ENCODE measurements at regions not wholly inside any gene's neighbourhood (a gene's known extent, or its start where the extent isn't known, plus 50 kb on each side); places are given as distances from the start of the nearest gene placed in this dataset.

DNA sequence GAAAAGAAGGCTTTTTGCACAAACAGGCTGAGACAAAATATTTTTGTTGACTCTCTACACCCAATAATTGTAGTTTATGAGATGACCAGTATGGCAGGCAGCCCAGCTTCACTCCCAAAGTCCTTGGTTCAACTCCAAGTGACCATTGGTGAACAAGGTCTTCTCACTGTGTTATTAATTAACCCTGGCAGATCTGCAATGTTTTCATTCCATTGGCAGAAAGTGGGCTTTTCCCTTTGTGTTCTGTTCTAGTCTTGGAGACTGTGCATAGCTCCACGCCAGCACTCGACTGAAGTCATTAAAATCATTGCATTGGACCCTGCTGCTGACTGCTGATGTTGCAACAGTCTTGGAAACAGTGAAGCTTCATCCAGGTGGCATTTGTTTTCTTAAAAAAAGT lies 277.3 kb upstream of the HAND2 start:
- no peaks in the 10 kb centered on the region for H3K27me3 ChIP-seq (ENCODE audit: control insufficient read depth in 3 of 3, insufficient read depth in 3 of 3, low read length in 3 of 3)
- H3K27ac ChIP-seq (ENCODE audit: low read depth, low read length), result no peak overlapping the region
- no peaks in the 10 kb centered on the region for H3K4me1 ChIP-seq (ENCODE audit: control insufficient read depth in 3 of 3, insufficient read depth in 3 of 3, low read length in 3 of 3)
- H3K4me3 ChIP-seq (ENCODE audit: low read length in 3 of 3), result no peak overlapping the region
- H3K9me3 ChIP-seq (ENCODE audit: control insufficient read depth in 3 of 3, low read length in 3 of 3), result no peaks in the 10 kb centered on the region
- H3K36me3 ChIP-seq (ENCODE audit: control insufficient read depth in 3 of 3, insufficient read depth in 3 of 3, low read length in 3 of 3), result no peaks in the 10 kb centered on the region
- H3K9ac ChIP-seq (ENCODE audit: low read depth in 1 of 3, low read length in 3 of 3), result no peak overlapping the region

DNA sequence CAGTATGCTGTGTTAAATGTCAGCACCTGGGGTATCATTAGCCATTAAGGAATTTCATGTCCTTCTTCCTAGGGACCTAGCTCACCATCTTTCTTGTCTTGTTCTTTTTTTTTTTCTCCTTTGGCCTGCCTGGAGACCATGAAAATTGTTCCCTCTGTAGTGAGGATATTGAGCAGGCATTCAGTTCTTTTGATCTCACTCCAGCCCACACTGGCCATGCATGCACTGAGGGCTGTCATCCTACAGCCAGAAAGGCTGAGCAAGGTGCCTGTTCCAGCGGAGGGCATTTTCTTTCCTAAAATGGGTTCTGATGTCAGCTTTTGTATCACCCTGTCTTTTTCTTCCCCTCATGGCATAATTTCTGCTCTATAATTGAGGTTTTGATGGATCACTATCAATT lies 275.9 kb upstream of the HAND2 start:
- no peak overlapping the region for H3K27ac ChIP-seq (ENCODE audit: low read depth, low read length)
- H3K36me3 ChIP-seq (ENCODE audit: control insufficient read depth in 3 of 3, insufficient read depth in 3 of 3, low read length in 3 of 3), result no peaks in the 10 kb centered on the region
- no peak overlapping the region for H3K9ac ChIP-seq (ENCODE audit: low read depth in 1 of 3, low read length in 3 of 3)
- no peaks in the 10 kb centered on the region for H3K4me1 ChIP-seq (ENCODE audit: control insufficient read depth in 3 of 3, insufficient read depth in 3 of 3, low read length in 3 of 3)
- H3K27me3 ChIP-seq (ENCODE audit: control insufficient read depth in 3 of 3, insufficient read depth in 3 of 3, low read length in 3 of 3), result no peaks in the 10 kb centered on the region
- H3K4me3 ChIP-seq (ENCODE audit: low read length in 3 of 3), result no peak overlapping the region
- H3K9me3 ChIP-seq (ENCODE audit: control insufficient read depth in 3 of 3, low read length in 3 of 3), result no peaks in the 10 kb centered on the region

DNA sequence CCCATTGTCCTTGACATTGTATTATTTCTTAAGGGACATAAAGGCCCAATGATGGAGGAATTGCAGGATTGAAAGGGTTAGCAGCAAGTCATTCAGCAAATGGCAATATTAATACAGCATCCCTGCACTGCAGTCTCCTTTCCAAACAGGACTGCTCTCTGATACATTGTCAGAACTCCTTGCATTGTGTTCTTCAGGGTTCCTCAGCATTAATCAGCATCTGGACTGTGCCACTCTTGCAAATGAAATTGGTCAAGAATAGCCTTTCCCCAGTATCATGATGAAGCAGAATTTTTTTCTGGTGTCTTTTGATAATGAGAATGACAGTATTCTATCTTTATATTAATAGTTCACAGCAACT lies 272.6 kb upstream of the HAND2 start:
- Histone ChIP-seq H3K4me1 (ENCODE audit: control insufficient read depth in 3 of 3, insufficient read depth in 3 of 3, low read length in 3 of 3) (no peaks in the 10 kb centered on the region), H3K36me3 (ENCODE audit: control insufficient read depth in 3 of 3, insufficient read depth in 3 of 3, low read length in 3 of 3) (no peaks in the 10 kb centered on the region), H3K9ac (ENCODE audit: low read depth in 1 of 3, low read length in 3 of 3) (no peak overlapping the region), H3K9me3 (ENCODE audit: control insufficient read depth in 3 of 3, low read length in 3 of 3) (no peaks in the 10 kb centered on the region), H3K27me3 (ENCODE audit: control insufficient read depth in 3 of 3, insufficient read depth in 3 of 3, low read length in 3 of 3) (no peaks in the 10 kb centered on the region), H3K27ac (ENCODE audit: low read depth, low read length) (no peak overlapping the region), H3K4me3 (ENCODE audit: low read length in 3 of 3) (no peak overlapping the region)

DNA sequence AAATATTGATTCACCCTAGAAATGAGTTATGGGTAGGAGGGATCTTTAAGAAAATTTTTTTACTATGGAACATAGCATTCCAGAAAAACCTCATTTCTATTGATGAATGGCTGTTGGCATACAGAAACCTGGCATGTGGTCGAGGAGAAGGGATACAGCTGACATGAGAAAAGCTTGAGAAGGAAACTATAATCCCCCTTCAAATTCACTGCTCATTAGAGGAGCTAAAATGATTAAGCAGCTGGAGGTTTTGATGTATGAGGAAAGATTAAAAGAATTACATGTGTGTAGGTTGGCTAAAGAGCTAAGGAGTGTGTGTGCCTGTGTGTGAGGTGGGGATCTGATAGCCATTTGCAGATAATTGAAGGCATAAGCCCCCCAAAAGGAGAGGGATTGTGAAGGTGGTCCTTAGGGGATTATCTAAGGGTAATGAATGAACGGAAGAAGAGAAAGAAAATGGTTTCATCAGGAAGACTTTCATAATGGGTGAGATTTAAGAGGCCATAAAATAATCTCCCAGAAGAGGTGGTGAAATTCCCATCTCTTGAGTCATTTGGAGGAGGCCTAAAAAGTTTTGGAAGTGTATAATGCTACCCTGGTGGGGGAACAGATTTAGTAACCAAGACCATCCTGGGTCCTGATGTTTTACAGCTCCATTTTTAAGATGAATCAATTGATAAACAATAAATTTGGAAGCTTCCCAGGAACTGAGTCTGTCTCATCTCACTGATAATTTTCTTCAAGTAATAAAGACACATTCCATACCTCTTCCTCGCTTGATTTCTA lies 272.0 kb upstream of the HAND2 start:
- Histone ChIP-seq H3K27me3 (ENCODE audit: control insufficient read depth in 3 of 3, insufficient read depth in 3 of 3, low read length in 3 of 3) (no peaks in the 10 kb centered on the region), H3K36me3 (ENCODE audit: control insufficient read depth in 3 of 3, insufficient read depth in 3 of 3, low read length in 3 of 3) (no peaks in the 10 kb centered on the region), H3K27ac (ENCODE audit: low read depth, low read length) (no peak overlapping the region), H3K4me3 (ENCODE audit: low read length in 3 of 3) (no peak overlapping the region), H3K9me3 (ENCODE audit: control insufficient read depth in 3 of 3, low read length in 3 of 3) (no peaks in the 10 kb centered on the region), H3K9ac (ENCODE audit: low read depth in 1 of 3, low read length in 3 of 3) (no peak overlapping the region), H3K4me1 (ENCODE audit: control insufficient read depth in 3 of 3, insufficient read depth in 3 of 3, low read length in 3 of 3) (no peaks in the 10 kb centered on the region)

GRCh38 chr4:173801361-173801760 lies 271.3 kb upstream of the HAND2 start:
- Histone ChIP-seq H3K27me3 (ENCODE audit: control insufficient read depth in 3 of 3, insufficient read depth in 3 of 3, low read length in 3 of 3) (no peaks in the 10 kb centered on the region), H3K4me1 (ENCODE audit: control insufficient read depth in 3 of 3, insufficient read depth in 3 of 3, low read length in 3 of 3) (no peaks in the 10 kb centered on the region), H3K9ac (ENCODE audit: low read depth in 1 of 3, low read length in 3 of 3) (no peak overlapping the region), H3K36me3 (ENCODE audit: control insufficient read depth in 3 of 3, insufficient read depth in 3 of 3, low read length in 3 of 3) (no peaks in the 10 kb centered on the region), H3K4me3 (ENCODE audit: low read length in 3 of 3) (no peak overlapping the region), H3K27ac (ENCODE audit: low read depth, low read length) (no peak overlapping the region), H3K9me3 (ENCODE audit: control insufficient read depth in 3 of 3, low read length in 3 of 3) (no peaks in the 10 kb centered on the region)

- Histone ChIP-seq H3K27me3 (ENCODE audit: control insufficient read depth in 3 of 3, insufficient read depth in 3 of 3, low read length in 3 of 3) (no peaks in the 10 kb centered on the region), H3K9me3 (ENCODE audit: control insufficient read depth in 3 of 3, low read length in 3 of 3) (no peaks in the 10 kb centered on the region), H3K4me1 (ENCODE audit: control insufficient read depth in 3 of 3, insufficient read depth in 3 of 3, low read length in 3 of 3) (no peaks in the 10 kb centered on the region), H3K4me3 (ENCODE audit: low read length in 3 of 3) (no peak overlapping the region), H3K9ac (ENCODE audit: low read depth in 1 of 3, low read length in 3 of 3) (no peak overlapping the region), H3K27ac (ENCODE audit: low read depth, low read length) (no peak overlapping the region), H3K36me3 (ENCODE audit: control insufficient read depth in 3 of 3, insufficient read depth in 3 of 3, low read length in 3 of 3) (no peaks in the 10 kb centered on the region)
Observed at GRCh38 chr4:173797296-173797695, 267.3 kb upstream of the HAND2 start.

GRCh38 chr4:173794662-173795061 lies 264.6 kb upstream of the HAND2 start:
- H3K4me3 ChIP-seq (ENCODE audit: low read length in 3 of 3), result no peak overlapping the region
- no peaks in the 10 kb centered on the region for H3K9me3 ChIP-seq (ENCODE audit: control insufficient read depth in 3 of 3, low read length in 3 of 3)
- no peaks in the 10 kb centered on the region for H3K36me3 ChIP-seq (ENCODE audit: control insufficient read depth in 3 of 3, insufficient read depth in 3 of 3, low read length in 3 of 3)
- H3K9ac ChIP-seq (ENCODE audit: low read depth in 1 of 3, low read length in 3 of 3), result no peak overlapping the region
- no peaks in the 10 kb centered on the region for H3K4me1 ChIP-seq (ENCODE audit: control insufficient read depth in 3 of 3, insufficient read depth in 3 of 3, low read length in 3 of 3)
- no peak overlapping the region for H3K27ac ChIP-seq (ENCODE audit: low read depth, low read length)
- no peaks in the 10 kb centered on the region for H3K27me3 ChIP-seq (ENCODE audit: control insufficient read depth in 3 of 3, insufficient read depth in 3 of 3, low read length in 3 of 3)

DNA sequence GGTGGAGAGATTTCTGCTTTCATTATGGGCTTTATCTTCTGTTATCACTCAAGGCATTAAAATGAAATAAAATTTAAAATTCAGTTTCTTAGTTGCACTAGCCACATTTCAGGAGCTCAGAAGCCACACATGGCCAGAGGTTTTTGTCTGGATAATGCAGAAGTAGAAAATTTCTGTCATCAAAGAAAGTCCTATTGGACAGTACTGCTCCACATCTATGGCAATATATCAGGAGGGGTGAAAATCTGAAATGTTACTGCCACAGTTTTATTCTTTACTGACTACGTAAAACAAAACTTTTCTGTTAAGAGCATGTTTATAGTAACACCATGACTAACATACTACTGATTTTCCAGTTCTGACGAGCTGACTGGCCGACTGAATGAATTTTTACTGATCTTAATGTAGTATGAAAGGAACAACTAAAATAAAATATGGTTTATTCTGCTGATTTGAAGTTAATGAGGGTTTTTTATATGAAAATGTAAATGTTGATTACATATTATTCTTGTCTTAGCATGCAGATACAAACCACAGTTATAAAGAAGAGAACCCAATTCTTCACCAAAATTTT lies 264.0 kb upstream of the HAND2 start:
- Histone ChIP-seq H3K27me3 (ENCODE audit: control insufficient read depth in 3 of 3, insufficient read depth in 3 of 3, low read length in 3 of 3) (no peaks in the 10 kb centered on the region), H3K9me3 (ENCODE audit: control insufficient read depth in 3 of 3, low read length in 3 of 3) (no peaks in the 10 kb centered on the region), H3K27ac (ENCODE audit: low read depth, low read length) (no peak overlapping the region), H3K36me3 (ENCODE audit: control insufficient read depth in 3 of 3, insufficient read depth in 3 of 3, low read length in 3 of 3) (no peaks in the 10 kb centered on the region), H3K4me3 (ENCODE audit: low read length in 3 of 3) (no peak overlapping the region), H3K9ac (ENCODE audit: low read depth in 1 of 3, low read length in 3 of 3) (no peak overlapping the region), H3K4me1 (ENCODE audit: control insufficient read depth in 3 of 3, insufficient read depth in 3 of 3, low read length in 3 of 3) (no peaks in the 10 kb centered on the region)

GRCh38 chr4:173782660-173783059 lies 252.6 kb upstream of the HAND2 start:
- Histone ChIP-seq H3K9ac (ENCODE audit: low read depth in 1 of 3, low read length in 3 of 3) (no peak overlapping the region), H3K27ac (ENCODE audit: low read depth, low read length) (no peak overlapping the region), H3K4me1 (ENCODE audit: control insufficient read depth in 3 of 3, insufficient read depth in 3 of 3, low read length in 3 of 3) (no peaks in the 10 kb centered on the region), H3K36me3 (ENCODE audit: control insufficient read depth in 3 of 3, insufficient read depth in 3 of 3, low read length in 3 of 3) (no peaks in the 10 kb centered on the region), H3K9me3 (ENCODE audit: control insufficient read depth in 3 of 3, low read length in 3 of 3) (no peaks in the 10 kb centered on the region), H3K27me3 (ENCODE audit: control insufficient read depth in 3 of 3, insufficient read depth in 3 of 3, low read length in 3 of 3) (no peaks in the 10 kb centered on the region), H3K4me3 (ENCODE audit: low read length in 3 of 3) (no peak overlapping the region)

DNA sequence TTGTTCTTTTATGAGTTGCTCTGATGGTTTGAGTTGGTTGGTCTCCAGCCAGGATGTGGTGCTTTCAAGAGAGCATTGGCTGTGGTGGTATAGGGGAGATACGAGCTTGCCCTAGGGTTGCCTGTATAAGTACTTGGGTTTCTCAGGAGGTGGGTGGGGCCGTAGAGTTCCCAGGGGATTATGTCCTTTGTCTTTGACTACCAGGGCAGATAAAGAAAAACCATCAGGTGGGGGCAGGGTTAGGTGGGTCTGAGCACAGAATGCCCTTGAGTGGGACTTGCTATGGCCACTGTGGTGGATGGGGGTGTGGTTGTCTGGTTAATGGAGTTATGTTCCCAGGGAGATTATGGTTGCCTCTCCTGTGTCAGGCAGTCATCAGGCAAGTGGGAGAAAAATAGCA lies 247.9 kb upstream of the HAND2 start:
- no peaks in the 10 kb centered on the region for H3K27me3 ChIP-seq (ENCODE audit: control insufficient read depth in 3 of 3, insufficient read depth in 3 of 3, low read length in 3 of 3)
- H3K4me1 ChIP-seq (ENCODE audit: control insufficient read depth in 3 of 3, insufficient read depth in 3 of 3, low read length in 3 of 3), result no peaks in the 10 kb centered on the region
- no peak overlapping the region for H3K4me3 ChIP-seq (ENCODE audit: low read length in 3 of 3)
- no peak overlapping the region for H3K9ac ChIP-seq (ENCODE audit: low read depth in 1 of 3, low read length in 3 of 3)
- H3K9me3 ChIP-seq (ENCODE audit: control insufficient read depth in 3 of 3, low read length in 3 of 3), result no peaks in the 10 kb centered on the region
- no peaks in the 10 kb centered on the region for H3K36me3 ChIP-seq (ENCODE audit: control insufficient read depth in 3 of 3, insufficient read depth in 3 of 3, low read length in 3 of 3)
- no peak overlapping the region for H3K27ac ChIP-seq (ENCODE audit: low read depth, low read length)
